ENCODE measurements at regions not wholly inside any gene's neighbourhood (a gene's known extent, or its start where the extent isn't known, plus 50 kb on each side); places are given as distances from the start of the nearest gene placed in this dataset.

DNA sequence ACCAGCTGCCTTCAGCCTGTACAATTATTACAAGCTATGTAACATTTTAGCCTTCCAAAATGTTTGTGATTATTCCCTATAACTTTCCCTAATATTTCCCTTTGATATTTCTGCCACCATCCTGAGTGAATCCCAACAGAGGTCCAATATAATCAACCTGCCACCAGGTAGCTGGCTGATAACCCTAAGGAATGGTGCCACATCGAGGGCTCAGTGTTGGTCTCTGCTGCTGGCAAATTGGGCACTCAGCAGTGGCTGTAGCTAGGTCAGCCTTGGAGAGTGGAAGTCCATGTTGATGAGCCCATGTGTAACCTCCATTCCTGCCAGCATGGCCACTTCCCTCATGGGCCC is 121.2 kb downstream of the ZNF280B start:
- no peak overlapping the region for H3K27ac ChIP-seq (ENCODE audit: low read depth, low read length)
- no peaks in the 10 kb centered on the region for H3K9me3 ChIP-seq (ENCODE audit: control insufficient read depth, insufficient read depth, low read length)
- ChIA-PET CTCF (no interaction called here), POLR2A (no interaction called here)
- peaks cover 13% of the 10 kb centered on the region for H3K27me3 ChIP-seq (ENCODE audit: control insufficient read depth, insufficient read depth, low read length)
- no peak overlapping the region for H3K4me3 ChIP-seq (ENCODE audit: low read depth, low read length)
- DNase-seq (ENCODE audit: low read depth, low spot score): no peak
- TF ChIP-seq, protein P1, sequence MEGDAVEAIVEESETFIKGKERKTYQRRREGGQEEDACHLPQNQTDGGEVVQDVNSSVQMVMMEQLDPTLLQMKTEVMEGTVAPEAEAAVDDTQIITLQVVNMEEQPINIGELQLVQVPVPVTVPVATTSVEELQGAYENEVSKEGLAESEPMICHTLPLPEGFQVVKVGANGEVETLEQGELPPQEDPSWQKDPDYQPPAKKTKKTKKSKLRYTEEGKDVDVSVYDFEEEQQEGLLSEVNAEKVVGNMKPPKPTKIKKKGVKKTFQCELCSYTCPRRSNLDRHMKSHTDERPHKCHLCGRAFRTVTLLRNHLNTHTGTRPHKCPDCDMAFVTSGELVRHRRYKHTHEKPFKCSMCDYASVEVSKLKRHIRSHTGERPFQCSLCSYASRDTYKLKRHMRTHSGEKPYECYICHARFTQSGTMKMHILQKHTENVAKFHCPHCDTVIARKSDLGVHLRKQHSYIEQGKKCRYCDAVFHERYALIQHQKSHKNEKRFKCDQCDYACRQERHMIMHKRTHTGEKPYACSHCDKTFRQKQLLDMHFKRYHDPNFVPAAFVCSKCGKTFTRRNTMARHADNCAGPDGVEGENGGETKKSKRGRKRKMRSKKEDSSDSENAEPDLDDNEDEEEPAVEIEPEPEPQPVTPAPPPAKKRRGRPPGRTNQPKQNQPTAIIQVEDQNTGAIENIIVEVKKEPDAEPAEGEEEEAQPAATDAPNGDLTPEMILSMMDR (IDR thresholded peaks at IDR 0.05; ENCODE audit: low read depth, low read length): no peak

DNA sequence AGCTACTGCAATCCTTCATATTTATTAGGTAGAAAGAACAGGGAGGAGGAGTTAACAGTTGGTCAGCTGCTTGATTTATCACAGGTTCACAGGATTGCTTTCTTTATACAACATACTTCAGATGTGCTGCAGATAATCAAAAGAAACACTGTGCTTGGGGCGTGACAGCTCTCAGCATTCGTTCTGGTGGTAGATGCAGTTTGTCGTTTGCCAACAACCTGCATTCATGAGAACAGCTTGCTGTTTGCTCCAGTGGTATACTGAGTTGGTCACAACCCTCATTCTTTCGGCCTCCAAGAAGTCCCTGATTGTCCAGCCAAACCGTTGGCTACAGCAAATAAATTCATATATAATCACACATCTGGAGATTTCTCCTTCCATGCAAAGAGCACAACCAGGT is 120.5 kb downstream of the ZNF280B start:
- POLR2A ChIA-PET: no interaction called here
- no peak overlapping the region for H3K27ac ChIP-seq (ENCODE audit: low read depth, low read length)
- peaks cover 13% of the 10 kb centered on the region for H3K27me3 ChIP-seq (ENCODE audit: control insufficient read depth, insufficient read depth, low read length)
- H3K4me3 ChIP-seq (ENCODE audit: low read depth, low read length): no peak overlapping the region
- DNase-seq (ENCODE audit: low read depth, low spot score): no peak
- CTCF ChIA-PET: no interaction called here
- H3K9me3 ChIP-seq (ENCODE audit: control insufficient read depth, insufficient read depth, low read length): no peaks in the 10 kb centered on the region
- TF ChIP-seq, protein P1 (IDR thresholded peaks at IDR 0.05; ENCODE audit: low read depth, low read length): no peak

DNA sequence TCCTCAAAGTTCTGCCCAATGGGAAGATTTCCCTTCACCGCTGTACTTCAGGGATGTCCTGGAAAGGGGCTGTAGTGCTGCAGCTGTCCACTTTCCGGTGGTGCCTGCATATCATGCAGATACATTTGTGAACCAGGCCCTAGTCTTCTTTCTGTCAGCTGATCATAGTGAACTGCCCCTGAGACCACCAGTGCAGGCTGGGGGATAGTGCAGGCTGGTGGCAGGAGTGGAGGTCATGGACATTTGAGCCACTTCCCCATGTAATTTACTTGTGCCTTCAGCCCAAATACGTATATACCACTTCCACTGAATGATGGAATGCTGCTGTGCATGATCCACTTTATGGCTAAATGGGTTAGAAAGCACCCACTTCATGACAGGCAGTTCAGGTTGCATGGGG is 120.0 kb downstream of the ZNF280B start:
- POLR2A ChIA-PET: no interaction called here
- Histone ChIP-seq H3K9me3 (ENCODE audit: control insufficient read depth, insufficient read depth, low read length) (no peaks in the 10 kb centered on the region), H3K27me3 (ENCODE audit: control insufficient read depth, insufficient read depth, low read length) (peaks cover 11% of the 10 kb centered on the region), H3K4me3 (ENCODE audit: low read depth, low read length) (no peak overlapping the region), H3K27ac (ENCODE audit: low read depth, low read length) (no peak overlapping the region)
- CTCF ChIA-PET: no interaction called here
- no peak for DNase-seq (ENCODE audit: low read depth, low spot score)
- TF ChIP-seq, protein P1 (IDR thresholded peaks at IDR 0.05; ENCODE audit: low read depth, low read length): no peak

DNA sequence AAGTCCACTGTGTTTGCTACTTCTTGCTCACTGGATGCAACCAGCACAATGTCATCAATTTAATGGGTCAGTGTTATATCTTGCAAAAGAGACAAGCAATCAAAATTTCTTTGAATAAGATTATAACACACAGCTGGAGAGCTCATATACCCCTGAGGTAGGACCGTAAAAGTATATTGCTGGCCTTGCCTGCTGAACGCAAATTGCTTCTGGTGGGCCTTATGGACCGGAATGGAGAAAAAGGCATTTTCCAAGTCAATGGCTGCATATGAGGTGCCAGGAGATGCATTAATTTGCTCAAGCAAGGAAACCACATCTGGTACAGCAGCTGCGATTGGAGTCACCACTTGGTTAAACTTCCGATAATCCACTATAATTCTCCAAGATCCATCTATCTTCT is 119.1 kb downstream of the ZNF280B start:
- DNase-seq (ENCODE audit: low read depth, low spot score): no peak
- CTCF ChIA-PET: no interaction called here

DNA sequence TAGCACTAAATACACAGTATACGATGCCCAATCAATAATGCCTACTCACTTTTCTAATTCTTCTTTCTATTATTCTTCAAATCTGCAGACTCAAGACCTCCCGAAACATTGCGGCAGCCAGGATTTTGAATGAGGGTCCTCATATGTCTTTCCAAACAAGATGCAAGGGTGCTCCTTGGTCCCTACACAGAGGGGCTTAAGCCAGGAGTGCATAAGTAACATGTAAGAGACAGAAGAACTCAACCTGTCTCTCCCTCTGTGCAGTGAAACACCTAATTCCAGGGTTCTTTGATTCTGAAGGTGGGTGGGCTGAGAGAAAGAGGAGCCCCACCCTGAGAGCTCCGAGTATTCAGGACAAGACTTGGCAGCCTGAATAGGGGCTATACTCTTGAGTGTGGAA is 117.6 kb downstream of the ZNF280B start:
- H3K27me3 ChIP-seq (ENCODE audit: control insufficient read depth, insufficient read depth, low read length): peaks cover 7% of the 10 kb centered on the region
- no peaks in the 10 kb centered on the region for H3K9me3 ChIP-seq (ENCODE audit: control insufficient read depth, insufficient read depth, low read length)
- TF ChIP-seq, protein P1 (IDR thresholded peaks at IDR 0.05; ENCODE audit: low read depth, low read length): no peak
- no peak for DNase-seq (ENCODE audit: low read depth, low spot score)
- CTCF ChIA-PET: no interaction called here
- no peak overlapping the region for H3K4me3 ChIP-seq (ENCODE audit: low read depth, low read length)
- POLR2A ChIA-PET: no interaction called here
- H3K27ac ChIP-seq (ENCODE audit: low read depth, low read length): no peak overlapping the region

More for the DNA sequence above, 119.1 kb downstream of the ZNF280B start:
- Histone ChIP-seq H3K27ac (ENCODE audit: low read depth, low read length) (no peak overlapping the region), H3K9me3 (ENCODE audit: control insufficient read depth, insufficient read depth, low read length) (no peaks in the 10 kb centered on the region), H3K4me3 (ENCODE audit: low read depth, low read length) (no peak overlapping the region), H3K27me3 (ENCODE audit: control insufficient read depth, insufficient read depth, low read length) (peaks cover 9% of the 10 kb centered on the region)
- POLR2A ChIA-PET: no interaction called here
- TF ChIP-seq, protein P1 (IDR thresholded peaks at IDR 0.05; ENCODE audit: low read depth, low read length): no peak
